ENCODE measurements at regions not wholly inside any gene's neighbourhood (a gene's known extent, or its start where the extent isn't known, plus 50 kb on each side); places are given as distances from the start of the nearest gene placed in this dataset.

GRCh38 chr5:166961913-166962312 lies 1329.5 kb upstream of the WWC1 start:
- H3K36me3 ChIP-seq (ENCODE audit: control insufficient read depth, insufficient read depth, low read length) = no peaks in the 10 kb centered on the region
- H3K9me3 ChIP-seq (ENCODE audit: control insufficient read depth, low read length) = no peaks in the 10 kb centered on the region
- H3K4me3 ChIP-seq (ENCODE audit: insufficient read depth, low read depth, low read length, poor library complexity, severe bottlenecking) = no peak overlapping the region
- DNase-seq = no peak
- no peak overlapping the region for H3K27ac ChIP-seq (ENCODE audit: insufficient read depth, low read length, poor library complexity, severe bottlenecking)
- H3K27me3 ChIP-seq (replicated peaks; ENCODE audit: control insufficient read depth, insufficient read depth, low read length, poor library complexity, severe bottlenecking) = no peaks in the 10 kb centered on the region
- no peaks in the 10 kb centered on the region for H3K4me1 ChIP-seq (ENCODE audit: control insufficient read depth, insufficient read depth, low read length, poor library complexity, severe bottlenecking)

GRCh38 chr5:166962461-166962860 lies 1329.0 kb upstream of the WWC1 start:
- Histone ChIP-seq H3K27me3 (replicated peaks; ENCODE audit: control insufficient read depth, insufficient read depth, low read length, poor library complexity, severe bottlenecking) (no peaks in the 10 kb centered on the region), H3K9me3 (ENCODE audit: control insufficient read depth, low read length) (no peaks in the 10 kb centered on the region), H3K4me3 (ENCODE audit: insufficient read depth, low read depth, low read length, poor library complexity, severe bottlenecking) (no peak overlapping the region), H3K36me3 (ENCODE audit: control insufficient read depth, insufficient read depth, low read length) (no peaks in the 10 kb centered on the region), H3K4me1 (ENCODE audit: control insufficient read depth, insufficient read depth, low read length, poor library complexity, severe bottlenecking) (no peaks in the 10 kb centered on the region), H3K27ac (ENCODE audit: insufficient read depth, low read length, poor library complexity, severe bottlenecking) (no peak overlapping the region)
- DNase-seq = no peak

DNA sequence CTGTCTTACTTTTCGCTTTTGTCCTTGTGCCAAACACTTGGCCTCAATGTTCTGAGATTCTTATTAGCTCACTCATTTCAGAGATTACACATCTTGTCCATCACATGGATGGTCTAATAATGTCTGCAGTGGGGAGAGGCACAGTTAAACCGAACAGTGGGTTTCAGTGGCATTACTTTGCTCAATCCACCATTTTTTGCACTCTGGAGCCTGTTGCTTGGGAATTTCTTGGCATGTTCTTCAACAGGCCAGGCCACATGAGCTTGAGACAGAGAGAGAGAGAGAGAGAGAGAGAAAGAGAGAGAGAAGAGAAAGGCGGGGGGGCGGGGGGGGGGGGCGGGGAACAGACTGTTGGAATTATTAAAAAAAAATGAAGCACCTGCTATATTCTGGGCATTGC lies 1327.8 kb upstream of the WWC1 start:
- Histone ChIP-seq H3K27me3 (replicated peaks; ENCODE audit: control insufficient read depth, insufficient read depth, low read length, poor library complexity, severe bottlenecking) (no peaks in the 10 kb centered on the region), H3K36me3 (ENCODE audit: control insufficient read depth, insufficient read depth, low read length) (no peaks in the 10 kb centered on the region), H3K4me1 (ENCODE audit: control insufficient read depth, insufficient read depth, low read length, poor library complexity, severe bottlenecking) (no peaks in the 10 kb centered on the region), H3K4me3 (ENCODE audit: insufficient read depth, low read depth, low read length, poor library complexity, severe bottlenecking) (no peak overlapping the region), H3K27ac (ENCODE audit: insufficient read depth, low read length, poor library complexity, severe bottlenecking) (no peak overlapping the region), H3K9me3 (ENCODE audit: control insufficient read depth, low read length) (no peaks in the 10 kb centered on the region)
- no peak for DNase-seq

DNA sequence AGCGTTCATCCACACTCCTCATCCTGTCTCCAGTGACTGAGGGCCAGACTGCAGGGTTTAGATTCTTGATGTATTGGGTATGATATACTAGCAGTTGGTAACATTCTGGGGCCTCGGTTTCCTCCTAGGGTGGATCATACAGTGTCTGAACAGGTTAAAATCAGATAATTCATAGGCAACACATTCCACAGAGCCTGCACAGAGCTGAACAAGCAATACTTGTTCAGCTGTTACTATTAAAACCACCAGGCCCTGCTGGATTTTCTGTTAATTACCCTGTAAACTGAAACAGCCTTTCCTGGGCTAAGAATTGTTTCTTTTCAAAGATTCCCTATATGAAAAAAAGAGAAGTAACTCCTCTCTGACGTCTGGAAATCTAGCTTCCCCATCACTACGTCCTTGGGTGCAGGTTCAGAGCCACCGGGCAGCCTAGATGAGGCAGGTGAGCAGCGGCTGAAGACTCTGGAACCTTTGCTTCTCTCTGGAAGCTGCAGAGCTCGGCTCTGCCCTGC lies 1313.5 kb upstream of the WWC1 start:
- Histone ChIP-seq H3K27me3 (replicated peaks; ENCODE audit: control insufficient read depth, insufficient read depth, low read length, poor library complexity, severe bottlenecking) (peaks cover 5% of the 10 kb centered on the region), H3K4me3 (ENCODE audit: insufficient read depth, low read depth, low read length, poor library complexity, severe bottlenecking) (no peak overlapping the region), H3K9me3 (ENCODE audit: control insufficient read depth, low read length) (no peaks in the 10 kb centered on the region), H3K4me1 (ENCODE audit: control insufficient read depth, insufficient read depth, low read length, poor library complexity, severe bottlenecking) (no peaks in the 10 kb centered on the region), H3K27ac (ENCODE audit: insufficient read depth, low read length, poor library complexity, severe bottlenecking) (no peak overlapping the region), H3K36me3 (ENCODE audit: control insufficient read depth, insufficient read depth, low read length) (no peaks in the 10 kb centered on the region)
- no peak for DNase-seq

GRCh38 chr5:166979307-166979895 lies 1312.0 kb upstream of the WWC1 start:
- H3K4me1 ChIP-seq (ENCODE audit: control insufficient read depth, insufficient read depth, low read length, poor library complexity, severe bottlenecking) = no peaks in the 10 kb centered on the region
- H3K27me3 ChIP-seq (replicated peaks; ENCODE audit: control insufficient read depth, insufficient read depth, low read length, poor library complexity, severe bottlenecking) = peaks cover 5% of the 10 kb centered on the region
- DNase-seq = no peak
- no peaks in the 10 kb centered on the region for H3K36me3 ChIP-seq (ENCODE audit: control insufficient read depth, insufficient read depth, low read length)
- no peak overlapping the region for H3K27ac ChIP-seq (ENCODE audit: insufficient read depth, low read length, poor library complexity, severe bottlenecking)
- no peaks in the 10 kb centered on the region for H3K9me3 ChIP-seq (ENCODE audit: control insufficient read depth, low read length)
- H3K4me3 ChIP-seq (ENCODE audit: insufficient read depth, low read depth, low read length, poor library complexity, severe bottlenecking) = no peak overlapping the region

DNA sequence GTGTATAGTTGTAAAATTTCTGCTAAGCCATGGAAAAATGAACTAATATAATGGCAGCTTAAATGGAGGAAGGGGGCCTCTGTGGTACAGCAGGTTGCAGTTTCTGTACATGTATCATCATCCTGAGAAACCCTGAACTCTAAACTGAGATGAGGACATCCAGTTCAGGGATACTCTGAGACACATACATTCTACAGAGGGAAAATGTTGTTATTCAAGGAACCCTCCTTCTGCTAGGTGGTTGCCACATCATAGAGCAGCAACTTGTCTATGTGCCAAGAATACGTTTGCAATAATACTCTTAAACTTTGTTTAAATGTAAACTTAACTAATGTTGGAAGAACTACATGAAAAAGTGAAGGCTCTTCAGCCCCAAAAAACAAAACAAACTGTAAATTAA lies 1310.8 kb upstream of the WWC1 start:
- Histone ChIP-seq H3K27me3 (replicated peaks; ENCODE audit: control insufficient read depth, insufficient read depth, low read length, poor library complexity, severe bottlenecking) (peaks cover 5% of the 10 kb centered on the region), H3K4me1 (ENCODE audit: control insufficient read depth, insufficient read depth, low read length, poor library complexity, severe bottlenecking) (no peaks in the 10 kb centered on the region), H3K27ac (ENCODE audit: insufficient read depth, low read length, poor library complexity, severe bottlenecking) (no peak overlapping the region), H3K4me3 (ENCODE audit: insufficient read depth, low read depth, low read length, poor library complexity, severe bottlenecking) (no peak overlapping the region), H3K9me3 (ENCODE audit: control insufficient read depth, low read length) (no peaks in the 10 kb centered on the region), H3K36me3 (ENCODE audit: control insufficient read depth, insufficient read depth, low read length) (no peaks in the 10 kb centered on the region)
- DNase-seq = no peak

DNA sequence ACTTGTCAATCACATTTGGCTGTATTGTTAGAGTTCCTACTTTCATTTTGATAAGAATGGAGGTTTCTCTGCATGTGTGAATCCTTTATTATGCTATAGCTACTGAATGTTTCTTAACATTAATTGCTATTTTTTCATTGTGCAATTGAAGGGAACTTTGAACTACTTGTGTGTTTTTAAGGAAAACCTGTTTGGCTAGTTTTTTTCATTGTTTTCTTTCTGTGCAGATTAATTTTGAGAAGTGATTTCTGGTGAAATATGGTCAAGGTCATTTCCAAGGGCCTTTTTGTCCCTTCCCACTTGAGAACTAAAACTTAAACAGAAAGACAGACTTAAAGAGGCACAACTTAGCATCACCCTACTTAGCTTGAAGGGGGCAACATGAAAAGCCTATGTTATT lies 1309.2 kb upstream of the WWC1 start:
- no peaks in the 10 kb centered on the region for H3K4me1 ChIP-seq (ENCODE audit: control insufficient read depth, insufficient read depth, low read length, poor library complexity, severe bottlenecking)
- no peak overlapping the region for H3K4me3 ChIP-seq (ENCODE audit: insufficient read depth, low read depth, low read length, poor library complexity, severe bottlenecking)
- H3K9me3 ChIP-seq (ENCODE audit: control insufficient read depth, low read length) = no peaks in the 10 kb centered on the region
- no peak for DNase-seq
- peaks cover 5% of the 10 kb centered on the region for H3K27me3 ChIP-seq (replicated peaks; ENCODE audit: control insufficient read depth, insufficient read depth, low read length, poor library complexity, severe bottlenecking)
- no peaks in the 10 kb centered on the region for H3K36me3 ChIP-seq (ENCODE audit: control insufficient read depth, insufficient read depth, low read length)
- no peak overlapping the region for H3K27ac ChIP-seq (ENCODE audit: insufficient read depth, low read length, poor library complexity, severe bottlenecking)

- H3K4me3 ChIP-seq (ENCODE audit: insufficient read depth, low read depth, low read length, poor library complexity, severe bottlenecking) = no peak overlapping the region
- H3K36me3 ChIP-seq (ENCODE audit: control insufficient read depth, insufficient read depth, low read length) = no peaks in the 10 kb centered on the region
- no peaks in the 10 kb centered on the region for H3K4me1 ChIP-seq (ENCODE audit: control insufficient read depth, insufficient read depth, low read length, poor library complexity, severe bottlenecking)
- no peak for DNase-seq
- H3K27ac ChIP-seq (ENCODE audit: insufficient read depth, low read length, poor library complexity, severe bottlenecking) = no peak overlapping the region
- H3K9me3 ChIP-seq (ENCODE audit: control insufficient read depth, low read length) = no peaks in the 10 kb centered on the region
- H3K27me3 ChIP-seq (replicated peaks; ENCODE audit: control insufficient read depth, insufficient read depth, low read length, poor library complexity, severe bottlenecking) = no peaks in the 10 kb centered on the region
These were observed 1299.8 kb upstream of the WWC1 start for GRCh38 chr5:166991601-166992000.

DNA sequence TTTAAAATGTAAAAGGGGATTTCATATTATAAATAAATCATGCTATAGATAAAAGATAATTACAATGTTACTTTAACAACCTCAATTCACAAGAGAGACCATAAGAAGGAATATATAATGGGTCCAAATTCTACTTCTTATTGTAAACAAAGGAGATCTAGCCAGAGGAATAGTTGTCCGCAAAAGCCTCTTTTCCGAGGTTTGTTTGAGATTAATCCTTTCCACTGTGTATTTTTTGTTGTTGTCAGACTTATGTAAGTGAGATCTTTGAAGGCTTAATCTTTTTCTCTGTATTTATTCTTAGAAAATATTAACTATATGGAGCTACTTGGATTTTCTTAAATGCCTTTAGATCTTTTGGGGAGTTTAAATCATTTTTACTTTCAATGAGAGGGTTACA lies 1299.3 kb upstream of the WWC1 start:
- Histone ChIP-seq H3K36me3 (ENCODE audit: control insufficient read depth, insufficient read depth, low read length) (no peaks in the 10 kb centered on the region), H3K9me3 (ENCODE audit: control insufficient read depth, low read length) (no peaks in the 10 kb centered on the region), H3K27me3 (replicated peaks; ENCODE audit: control insufficient read depth, insufficient read depth, low read length, poor library complexity, severe bottlenecking) (no peaks in the 10 kb centered on the region), H3K27ac (ENCODE audit: insufficient read depth, low read length, poor library complexity, severe bottlenecking) (no peak overlapping the region), H3K4me3 (ENCODE audit: insufficient read depth, low read depth, low read length, poor library complexity, severe bottlenecking) (no peak overlapping the region), H3K4me1 (ENCODE audit: control insufficient read depth, insufficient read depth, low read length, poor library complexity, severe bottlenecking) (no peaks in the 10 kb centered on the region)
- DNase-seq = no peak

- H3K36me3 ChIP-seq (ENCODE audit: control insufficient read depth, insufficient read depth, low read length) = no peaks in the 10 kb centered on the region
- H3K27me3 ChIP-seq (replicated peaks; ENCODE audit: control insufficient read depth, insufficient read depth, low read length, poor library complexity, severe bottlenecking) = no peaks in the 10 kb centered on the region
- DNase-seq = no peak
- no peak overlapping the region for H3K27ac ChIP-seq (ENCODE audit: insufficient read depth, low read length, poor library complexity, severe bottlenecking)
- no peaks in the 10 kb centered on the region for H3K4me1 ChIP-seq (ENCODE audit: control insufficient read depth, insufficient read depth, low read length, poor library complexity, severe bottlenecking)
- no peak overlapping the region for H3K4me3 ChIP-seq (ENCODE audit: insufficient read depth, low read depth, low read length, poor library complexity, severe bottlenecking)
- no peaks in the 10 kb centered on the region for H3K9me3 ChIP-seq (ENCODE audit: control insufficient read depth, low read length)
These were observed 1298.3 kb upstream of the WWC1 start for GRCh38 chr5:166992874-166993722.

All from effector memory CD4-positive, alpha-beta T cell (primary cell).